CD4-positive, alpha-beta T cell treated with Interleukin-15 for 1 hour (primary cell): ENCODE measurements at regions not wholly inside any gene's neighbourhood (a gene's known extent, or its start where the extent isn't known, plus 50 kb on each side); places are given as distances from the start of the nearest gene placed in this dataset.

Experiments used
- DNase-seq: peaks from one replicate; pipeline ENCODE4 v3.0.0-alpha.2; 2020

DNA sequence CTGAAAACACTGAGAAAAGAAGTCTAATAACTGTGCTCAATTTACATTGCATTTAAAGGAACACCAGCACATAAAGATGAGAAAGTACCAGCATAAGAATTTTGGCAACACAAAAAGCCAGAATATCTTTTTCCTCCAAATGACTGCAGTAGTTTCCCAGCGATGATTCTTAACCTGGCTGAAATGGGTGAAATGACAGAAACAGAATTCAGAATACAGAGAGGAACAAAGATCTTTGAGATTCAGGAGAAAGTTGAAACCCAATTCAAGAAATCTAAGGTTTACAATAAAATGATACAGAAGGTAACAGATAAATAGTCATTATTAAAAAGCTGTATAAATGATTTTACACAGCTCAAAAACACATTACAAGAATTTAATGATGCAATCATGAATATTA is 197.0 kb upstream of the EYS start:
- no peak for DNase-seq

DNA sequence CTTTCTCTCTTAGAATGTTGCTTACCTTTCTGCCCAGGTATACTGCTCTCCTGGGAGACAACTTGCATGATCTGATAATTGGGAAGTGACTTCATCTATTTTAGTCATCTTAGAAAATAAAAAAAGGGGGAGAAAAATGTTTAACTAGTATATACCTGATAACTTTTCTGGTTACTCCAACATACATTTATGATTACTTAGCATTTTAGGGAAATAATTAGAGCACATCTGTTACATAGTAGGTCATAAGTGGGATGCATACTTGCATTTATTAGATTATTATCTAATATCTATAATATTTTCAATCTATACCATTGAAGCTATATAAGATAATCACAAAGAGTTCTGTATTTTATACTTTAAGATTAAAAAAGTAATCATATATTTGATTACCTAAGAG is 193.9 kb upstream of the EYS start:
- DNase-seq, result no peak

DNA sequence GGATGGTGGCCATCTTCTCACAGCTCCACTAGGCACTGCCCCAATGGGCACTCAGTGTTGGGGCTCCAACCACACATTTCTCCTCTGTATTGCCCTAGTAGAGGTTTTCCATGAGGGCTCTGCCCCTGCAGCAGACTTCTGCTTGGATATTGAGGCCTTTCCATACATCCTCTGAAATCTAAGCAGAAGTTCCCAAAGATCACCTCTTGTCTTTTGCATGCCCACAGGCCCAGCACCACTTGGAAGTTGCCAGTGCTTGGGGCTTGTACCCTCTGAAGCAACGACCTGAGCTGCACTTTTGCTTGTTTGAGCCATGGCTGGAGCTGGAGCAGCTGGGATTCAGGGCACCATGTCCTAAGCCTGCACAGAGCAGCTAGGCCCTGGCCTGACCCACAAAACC is 189.1 kb upstream of the EYS start:
- peak; percentile 13 for DNase-seq

DNA sequence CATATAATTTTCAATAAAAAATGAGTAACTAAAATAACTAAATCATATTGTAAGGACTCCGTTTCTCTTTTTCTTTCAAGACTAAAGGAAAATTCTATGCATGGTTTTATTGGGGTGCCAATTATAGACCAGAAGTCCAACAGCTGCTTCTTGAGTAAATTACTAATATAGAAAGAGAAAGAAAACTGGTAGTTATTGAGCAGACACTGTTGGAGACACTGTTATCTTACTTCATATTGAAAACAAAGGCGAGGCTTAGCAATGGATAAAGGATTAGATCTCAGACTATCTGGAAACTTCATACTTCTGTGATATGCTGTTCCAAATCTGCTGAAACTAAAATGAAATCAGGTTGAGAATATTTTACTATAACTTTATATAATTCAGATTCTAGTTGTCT is 169.6 kb upstream of the EYS start:
- no peak for DNase-seq

DNA sequence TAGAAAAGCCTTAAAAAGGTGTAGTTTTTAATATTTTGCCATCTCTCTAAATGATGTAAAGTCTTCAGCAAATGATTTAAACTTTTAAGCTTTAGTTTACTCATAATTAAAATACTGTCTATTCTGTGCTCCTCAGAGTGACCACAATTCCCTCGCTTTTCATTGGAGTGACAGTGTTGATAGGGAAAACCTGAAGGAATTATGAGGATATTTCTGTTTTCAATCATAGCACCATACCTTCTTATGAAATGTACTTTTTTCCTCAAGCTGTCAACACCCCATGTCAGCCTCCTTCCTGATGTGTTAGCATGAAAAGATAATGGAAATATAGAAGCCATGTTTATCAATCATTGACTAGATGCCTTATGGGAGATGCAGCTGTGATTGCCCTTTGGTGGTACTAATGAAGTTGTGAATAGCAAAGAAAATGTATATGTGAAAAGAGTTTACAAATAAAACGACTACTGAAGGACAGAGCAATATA is 145.4 kb upstream of the EYS start:
- DNase-seq, result no peak

DNA sequence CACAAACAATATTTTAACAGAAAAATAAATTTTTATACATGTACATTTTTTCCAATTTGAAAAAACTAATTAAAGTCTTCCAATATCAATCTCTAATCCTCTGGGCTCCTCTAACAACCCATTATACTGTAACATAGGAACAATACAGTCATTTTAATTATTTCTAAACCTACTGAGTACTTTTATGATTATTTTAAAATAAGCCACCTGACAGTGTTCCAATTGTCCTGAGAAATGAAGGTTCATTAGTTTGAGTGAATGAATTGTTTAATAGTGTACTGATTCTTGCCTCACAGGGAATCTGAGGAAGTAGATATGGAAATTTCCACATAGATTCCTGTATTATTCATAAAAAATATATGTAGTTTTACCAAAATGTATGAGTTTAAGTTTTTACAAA is 123.1 kb upstream of the EYS start:
- no peak for DNase-seq

DNA sequence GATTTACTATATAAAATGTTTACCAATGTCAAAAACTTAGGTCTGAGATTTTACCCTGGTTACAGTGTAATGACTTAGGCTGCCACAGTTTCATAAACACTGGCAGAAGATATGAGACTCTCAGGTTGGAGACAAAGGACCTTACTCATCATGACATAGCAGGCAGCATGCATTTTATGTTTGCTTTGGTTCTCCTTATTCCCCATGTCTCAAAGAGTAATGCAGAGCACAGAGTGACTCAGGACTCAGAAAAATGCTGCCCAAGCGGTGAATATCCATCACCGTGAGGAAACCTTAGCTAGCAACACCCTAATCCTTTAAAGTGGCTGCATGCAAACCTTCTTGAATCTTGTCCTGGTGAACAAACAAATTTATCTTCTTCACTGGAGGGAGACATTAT is 112.1 kb upstream of the EYS start:
- no peak for DNase-seq

DNA sequence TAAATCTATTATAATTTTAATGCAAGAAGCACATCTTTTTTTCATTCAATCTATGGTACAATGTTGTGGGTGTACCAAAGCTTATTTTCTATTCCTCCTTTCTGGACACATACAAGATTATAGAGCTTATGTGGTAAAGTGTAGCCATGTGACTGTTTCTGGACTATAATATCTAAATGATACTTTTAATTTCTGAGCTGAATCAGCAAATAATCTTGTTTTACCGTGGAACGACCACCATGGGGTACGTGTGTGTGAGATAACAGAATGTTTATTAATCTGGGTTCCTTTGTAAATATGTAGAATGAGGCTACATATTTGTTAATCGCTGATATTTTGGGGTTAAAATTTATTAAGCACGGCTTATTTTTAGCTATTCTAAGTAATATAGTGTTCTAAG is 111.5 kb upstream of the EYS start:
- no peak for DNase-seq

DNA sequence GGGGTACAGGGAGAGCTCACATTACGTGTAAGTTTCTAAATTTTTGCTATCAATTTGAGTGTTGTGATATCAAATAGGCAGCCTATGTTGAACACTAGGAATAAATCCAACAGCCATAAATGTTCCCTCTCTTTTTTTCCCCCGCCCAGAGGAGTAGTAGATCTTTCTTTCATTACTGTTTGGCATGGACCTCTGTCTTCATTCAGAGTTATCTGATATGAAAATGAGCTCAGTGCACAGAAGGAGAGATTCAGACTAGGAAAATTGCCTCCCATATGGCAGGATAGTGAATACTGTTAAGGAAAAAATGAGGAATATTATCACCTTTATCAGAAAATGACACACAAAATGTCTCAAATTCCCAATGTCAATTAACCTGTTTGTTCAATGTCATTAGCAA is 110.0 kb upstream of the EYS start:
- no peak for DNase-seq

DNA sequence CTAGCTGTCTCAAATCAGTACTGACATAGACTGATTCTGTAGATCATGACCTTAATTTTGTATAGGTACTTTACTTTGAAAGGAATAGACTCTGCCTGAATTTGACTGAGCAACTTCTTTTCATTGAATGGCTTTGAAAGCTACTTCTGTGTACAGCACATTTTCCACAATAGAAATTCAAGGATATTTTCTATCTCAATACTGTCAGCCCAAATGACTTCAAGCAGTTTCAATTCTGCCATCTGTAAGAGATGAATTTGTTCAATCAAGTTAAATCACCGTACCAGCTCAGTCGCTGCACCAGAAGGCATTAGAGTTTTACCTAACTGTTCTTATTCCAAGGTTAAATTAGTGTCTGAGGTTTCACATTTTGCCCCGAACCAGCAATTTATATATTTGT is 107.0 kb upstream of the EYS start:
- no peak for DNase-seq

DNA sequence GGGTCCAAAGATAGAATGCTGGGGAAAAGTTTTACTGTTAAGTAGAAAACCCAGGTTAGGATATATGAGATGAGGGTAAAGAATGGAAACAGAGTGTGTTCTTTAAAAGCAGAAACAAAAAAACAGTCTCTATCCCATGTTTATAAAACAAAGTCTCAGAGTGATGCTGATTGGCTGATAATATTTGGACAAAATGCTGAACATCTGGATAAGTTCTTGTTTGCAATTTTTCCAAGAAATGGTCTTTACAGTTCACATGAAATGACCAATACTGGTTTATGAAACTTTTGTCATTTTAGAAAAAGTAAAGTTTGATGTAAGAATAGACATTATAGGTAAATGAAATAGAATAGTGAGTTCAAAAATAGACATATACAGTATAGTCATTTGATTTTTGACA is 96.2 kb upstream of the EYS start:
- DNase-seq, result no peak

DNA sequence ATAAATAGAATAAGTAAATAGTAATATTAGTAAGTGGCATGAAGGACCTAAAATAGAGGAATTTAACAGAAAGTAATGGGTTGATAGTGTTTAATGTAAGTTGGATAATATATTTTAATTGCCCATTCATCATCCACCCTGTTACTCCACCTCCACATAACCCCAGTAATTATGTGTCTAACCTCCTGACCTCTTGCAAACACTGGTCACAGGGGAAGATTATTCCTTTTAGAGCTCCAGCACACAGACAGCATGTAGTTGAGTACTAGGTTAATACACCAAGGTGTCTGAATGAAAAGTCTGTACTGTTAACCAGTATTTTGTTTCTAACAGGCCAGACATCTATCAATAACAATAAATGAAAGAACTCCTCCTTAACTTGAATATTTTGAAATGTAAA is 92.4 kb upstream of the EYS start:
- DNase-seq, result no peak

DNA sequence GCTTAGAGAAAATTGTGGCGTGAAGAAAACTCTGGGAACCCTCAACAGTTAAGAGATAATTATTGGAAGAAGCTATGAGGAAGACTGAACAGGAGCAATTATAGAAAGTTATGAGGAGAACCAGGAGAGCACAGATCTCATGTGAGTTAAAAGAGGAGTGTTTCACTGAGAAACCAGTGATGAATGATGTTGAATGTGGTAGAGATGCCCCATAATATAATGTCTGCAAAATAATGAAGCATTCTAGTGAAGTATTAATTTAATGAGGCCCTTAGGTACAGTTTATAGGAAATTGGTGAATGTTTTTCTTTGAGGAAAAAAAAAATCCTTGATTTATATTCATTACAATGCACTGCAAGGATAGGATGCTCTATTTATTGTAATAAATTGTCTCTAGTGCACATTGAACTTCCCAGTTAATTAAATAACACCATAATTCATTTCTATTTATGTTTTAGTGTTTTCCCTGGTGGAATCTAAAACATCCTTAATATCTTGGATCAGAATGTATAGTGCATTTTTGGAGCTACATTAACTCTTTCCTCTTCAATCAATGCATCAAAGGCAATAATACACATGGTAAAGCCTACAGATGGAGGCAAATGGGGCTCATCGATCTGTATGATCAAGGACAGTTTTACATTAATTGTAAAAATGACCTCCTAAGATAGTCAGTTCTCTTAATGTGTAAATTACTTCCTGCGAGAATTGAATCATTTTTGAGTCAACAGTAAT is 91.4 kb upstream of the EYS start:
- DNase-seq, result no peak

DNA sequence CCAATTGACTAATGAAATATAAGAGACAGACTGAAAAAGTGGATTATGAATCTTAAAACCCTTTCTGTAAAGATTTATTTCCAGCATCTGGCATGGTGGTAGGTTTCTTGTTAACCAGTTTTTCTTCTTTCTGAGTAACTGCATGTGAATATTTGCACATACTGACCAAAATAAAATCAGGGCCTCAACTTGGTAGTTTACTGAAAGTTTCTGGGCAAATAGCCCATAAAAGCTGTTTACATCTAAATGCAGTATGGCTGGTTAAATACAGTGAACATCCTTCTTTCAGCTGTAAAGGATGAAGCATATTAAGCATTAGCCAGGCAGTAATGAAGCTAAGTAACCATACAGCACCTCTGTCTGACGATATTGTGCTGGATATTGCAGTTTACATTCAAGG is 83.6 kb upstream of the EYS start:
- DNase-seq, result no peak

DNA sequence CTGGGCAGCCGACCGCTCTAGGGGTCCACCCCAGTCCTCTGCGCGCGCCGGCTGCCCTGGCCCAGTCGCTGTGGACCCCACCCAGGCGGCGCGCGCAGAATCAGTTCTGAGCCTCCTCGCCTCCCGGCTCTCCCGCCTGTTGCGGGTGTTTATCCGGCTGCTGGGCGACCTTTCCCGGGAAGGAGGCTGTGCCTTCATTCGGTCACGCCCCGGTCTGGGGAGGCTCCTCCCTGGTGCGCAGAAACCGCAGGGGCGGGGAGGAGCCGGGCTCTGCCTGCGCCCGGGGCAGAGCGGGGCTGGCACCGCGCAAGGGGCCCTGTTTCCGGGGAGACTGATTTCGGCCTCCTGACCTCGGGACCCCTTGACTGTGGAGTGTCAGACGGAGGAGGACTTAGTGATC is 80.8 kb upstream of the EYS start:
- DNase-seq, result no peak

DNA sequence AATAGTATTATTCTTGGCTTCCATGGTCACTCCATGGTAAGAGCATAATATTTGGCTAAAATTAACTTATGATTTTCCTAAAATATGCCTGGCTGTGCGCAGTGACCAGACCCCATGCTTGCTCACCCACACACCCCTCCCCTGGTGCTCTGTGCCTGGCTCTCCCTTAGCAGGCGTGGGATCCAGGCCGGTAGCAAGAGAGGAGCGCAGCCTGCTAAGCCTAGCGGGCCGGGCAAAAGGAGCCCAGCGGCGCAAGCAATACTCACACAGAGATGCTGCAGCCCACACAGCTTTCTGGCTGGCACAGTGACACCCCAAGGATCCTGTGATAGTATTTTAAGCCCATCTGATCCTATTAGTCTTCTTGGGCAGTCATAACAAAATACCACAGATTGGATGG is 79.8 kb upstream of the EYS start:
- DNase-seq, result no peak

DNA sequence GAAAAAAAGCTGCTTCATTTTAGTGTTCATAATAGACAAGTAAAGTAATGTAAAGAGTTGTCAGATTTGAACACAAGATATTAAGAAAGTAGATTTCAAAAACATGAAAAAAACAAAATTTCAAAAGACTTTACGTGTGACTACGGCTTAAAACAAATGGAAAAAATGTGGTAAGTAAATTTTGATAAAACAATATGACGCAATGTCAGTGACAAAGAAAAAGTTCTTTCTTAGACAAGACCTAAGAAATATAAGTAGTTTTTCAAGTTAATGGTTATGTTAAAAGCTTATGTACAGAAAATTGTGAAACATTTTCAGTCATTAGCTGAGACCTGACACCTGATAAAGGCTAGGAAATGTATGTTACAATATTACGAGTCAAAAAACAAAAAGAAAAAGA is 73.7 kb upstream of the EYS start:
- DNase-seq, result no peak

DNA sequence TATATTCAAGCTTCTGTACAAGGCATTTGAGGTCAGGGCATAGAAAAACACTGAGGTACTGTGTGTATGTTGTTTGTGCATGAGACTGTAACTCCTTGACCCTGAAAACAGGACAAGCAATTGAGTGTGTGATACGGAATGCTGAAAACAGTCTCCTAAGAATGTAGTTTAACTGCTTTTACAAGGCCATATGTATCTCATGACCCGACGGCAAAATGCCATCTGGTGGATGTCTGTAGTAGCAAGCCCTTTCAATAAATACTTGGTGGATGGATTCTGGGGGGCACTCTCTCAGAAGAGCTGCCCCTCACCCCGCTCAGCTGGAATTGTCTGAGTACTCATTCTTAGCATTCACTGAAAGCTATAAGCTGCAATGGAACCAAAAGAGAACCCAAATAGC is 69.3 kb upstream of the EYS start:
- no peak for DNase-seq

DNA sequence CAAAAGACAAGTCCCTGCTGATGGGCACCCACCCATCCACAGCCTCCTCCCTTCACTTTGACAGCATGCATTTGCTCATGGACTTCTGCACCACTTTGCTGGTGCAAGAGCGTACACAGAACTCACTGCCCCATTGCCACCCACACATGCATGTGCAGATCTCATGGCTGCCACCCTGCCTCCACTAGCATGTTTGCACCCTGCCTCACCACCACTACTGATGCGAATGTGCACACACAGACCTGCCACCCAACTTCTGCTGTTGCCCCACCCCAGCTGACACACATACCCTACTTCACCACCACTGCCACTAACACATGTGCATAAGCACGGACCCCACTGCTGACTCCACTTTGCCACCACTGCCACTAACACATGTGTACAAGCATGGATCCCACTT is 64.9 kb upstream of the EYS start:
- DNase-seq, result no peak

DNA sequence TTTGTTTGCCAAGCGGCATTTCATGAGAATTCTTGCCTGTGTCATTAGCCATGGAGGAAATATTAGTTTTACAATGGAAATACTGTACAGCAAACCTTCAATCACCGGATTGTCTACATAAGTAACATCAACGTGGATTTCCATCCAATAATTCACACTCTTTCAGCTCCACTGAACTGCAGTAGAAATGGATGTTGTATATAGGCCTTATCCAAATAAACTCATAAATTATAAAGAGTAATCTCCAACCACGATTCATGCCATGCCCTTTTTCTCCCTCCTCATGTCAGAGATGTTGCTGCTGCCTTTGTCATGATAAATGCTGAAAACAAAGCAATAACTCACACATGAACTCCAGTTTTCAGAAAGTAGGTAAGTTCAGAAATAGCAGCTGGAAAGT is 54.9 kb upstream of the EYS start:
- DNase-seq, result no peak

DNA sequence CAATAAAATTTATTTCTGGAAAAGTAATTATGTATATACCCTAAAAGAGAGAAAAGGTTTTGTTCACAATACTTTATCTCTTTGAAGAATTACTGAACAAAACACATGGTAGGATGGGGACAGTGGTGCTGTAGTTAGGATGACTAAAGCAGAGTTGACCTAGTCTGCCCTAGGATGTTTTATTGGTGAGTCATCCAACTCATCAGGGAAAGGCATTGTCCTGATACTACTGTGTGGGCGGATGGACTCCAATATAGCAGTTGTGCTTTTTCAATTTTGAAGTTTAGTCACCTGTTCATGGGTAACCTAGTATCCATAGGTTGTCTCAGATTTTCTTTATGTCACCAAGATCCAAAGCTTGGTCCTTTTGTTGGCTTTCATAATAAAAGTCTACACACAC is 53.3 kb upstream of the EYS start:
- no peak for DNase-seq
